ENCODE measurements at regions not wholly inside any gene's neighbourhood (a gene's known extent, or its start where the extent isn't known, plus 50 kb on each side); places are given as distances from the start of the nearest gene placed in this dataset.

GRCh38 chr10:88127766-88128165 lies 264.3 kb downstream of the PTEN start:
- no peak for TF ChIP-seq POLR2A (IDR thresholded peaks at IDR 0.05; ENCODE audit: low read length)
- TF ChIP-seq GATA1 (IDR thresholded peaks at IDR 0.05; ENCODE audit: low read depth, low read length) = no peak

All from erythroblast (primary cell).